Psoas muscle (tissue), 7 donors: ENCODE measurements at regions not wholly inside any gene's neighbourhood (a gene's known extent, or its start where the extent isn't known, plus 50 kb on each side); places are given as distances from the start of the nearest gene placed in this dataset.
A peak's percentile ranks its signal among the peaks of the same experiment; 100 is the strongest.

ENCODE experiments used
- ATAC-seq, 4 donors: fragments of 200-7000 bp; cut with Tn5 transposase; one replicate each; pipeline ENCODE4 v1.9.1; 2020; ENCODE audit warnings: moderate library complexity in 3 of 4, mild to moderate bottlenecking in 2 of 4
- DNase-seq, 2 donors: peaks; one replicate each; pipeline ENCODE4 v3.0.0-alpha.2; 2020
- H3K27ac ChIP-seq: fragments of 200-600 bp; one replicate; pipeline ENCODE4 v1.8.0; 2022
- H3K27me3 ChIP-seq, 3 donors: fragments of 200-600 bp in 1 of 3; one replicate each; pipeline versions ENCODE4 v1.6.1 to v1.8.0; 2013 to 2022; ENCODE audit warnings: low read length in 2 of 3, mild to moderate bottlenecking in 2 of 3, moderate library complexity in 1 of 3; ENCODE audit not compliant: insufficient read depth in 3 of 3
- H3K36me3 ChIP-seq, 2 donors: fragments of 200-600 bp in 1 of 2; one replicate each; pipeline versions ENCODE4 v1.6.1 to v1.8.0; 2013 to 2022; ENCODE audit warnings: low read depth in 1 of 2, mild to moderate bottlenecking in 1 of 2, moderate library complexity in 1 of 2; ENCODE audit not compliant: insufficient read depth in 1 of 2
- H3K4me1 ChIP-seq: fragments of 200-600 bp; one replicate; pipeline ENCODE4 v1.8.0; 2022
- H3K4me3 ChIP-seq: fragments of 200-600 bp; one replicate; pipeline ENCODE4 v1.8.0; 2022; ENCODE audit warnings: mild to moderate bottlenecking
- H3K9me3 ChIP-seq: fragments of 200-600 bp; one replicate; pipeline ENCODE4 v1.8.0; 2022
- WGBS, 3 donors: extraction: QIAGEN DNeasy Blood & Tissue Kit; methylation state at CpG; one replicate each; pipeline versions ENCODE4 v1.1.6 to v1.1.7; 2013; 5-methylcytosine and 5-hydroxymethylcytosine counted together
- intact Hi-C, 2 donors: fragments of 100-400 bp; cut with DNase I; formaldehyde crosslinking; loops; one replicate each; pipeline versions ENCODE4 v1.11.0 to v1.14.2; 2022
- TF ChIP-seq, protein P1 (sequence below): fragments of 200-600 bp; IDR thresholded peaks from one replicate; pipeline ENCODE4 v1.8.0; 2022; ENCODE audit warnings: antibody characterized with exemption
- donor health status: healthy with polysubstance abuse.
- donor health status: DM: no; HTN: no; CAD: no; lungs with moderate emphysema.
- donor health status: Bipolar disorder and iron deficiency.
- donor health status: healthy.
- donor health status: DM: yes; HTN: yes; CAD: no.
- donor health status: DM: no; HTN: no; CAD: no.
- donor health status: DM: yes; HTN: yes; CAD: no.

GRCh38 chr5:173831196-173831914 is 56.8 kb upstream of the CPEB4 start:
- intact Hi-C loops = loop anchor here in 1 of 2 donors (5.0 kb wide), 1 partner anchor 34 kb away; no protein-coding TSS in a partner anchor
- H3K27ac ChIP-seq = no peak overlapping the region
- H3K4me1 ChIP-seq = peaks cover 25% of the 10 kb centered on the region
- H3K36me3 ChIP-seq = no peaks in the 10 kb centered on the region
- H3K27me3 ChIP-seq = no peaks in the 10 kb centered on the region
- WGBS, 3 donors = 93 to 98% (median 94%) methylated on average over 5 of the region's 5 CpGs
- TF ChIP-seq, protein P1, sequence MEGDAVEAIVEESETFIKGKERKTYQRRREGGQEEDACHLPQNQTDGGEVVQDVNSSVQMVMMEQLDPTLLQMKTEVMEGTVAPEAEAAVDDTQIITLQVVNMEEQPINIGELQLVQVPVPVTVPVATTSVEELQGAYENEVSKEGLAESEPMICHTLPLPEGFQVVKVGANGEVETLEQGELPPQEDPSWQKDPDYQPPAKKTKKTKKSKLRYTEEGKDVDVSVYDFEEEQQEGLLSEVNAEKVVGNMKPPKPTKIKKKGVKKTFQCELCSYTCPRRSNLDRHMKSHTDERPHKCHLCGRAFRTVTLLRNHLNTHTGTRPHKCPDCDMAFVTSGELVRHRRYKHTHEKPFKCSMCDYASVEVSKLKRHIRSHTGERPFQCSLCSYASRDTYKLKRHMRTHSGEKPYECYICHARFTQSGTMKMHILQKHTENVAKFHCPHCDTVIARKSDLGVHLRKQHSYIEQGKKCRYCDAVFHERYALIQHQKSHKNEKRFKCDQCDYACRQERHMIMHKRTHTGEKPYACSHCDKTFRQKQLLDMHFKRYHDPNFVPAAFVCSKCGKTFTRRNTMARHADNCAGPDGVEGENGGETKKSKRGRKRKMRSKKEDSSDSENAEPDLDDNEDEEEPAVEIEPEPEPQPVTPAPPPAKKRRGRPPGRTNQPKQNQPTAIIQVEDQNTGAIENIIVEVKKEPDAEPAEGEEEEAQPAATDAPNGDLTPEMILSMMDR = no peak
- no peaks in the 10 kb centered on the region for H3K9me3 ChIP-seq
- ATAC-seq = no peak
- no peak overlapping the region for H3K4me3 ChIP-seq
- DNase-seq = no peak

- Histone ChIP-seq H3K4me1 (peaks cover 25% of the 10 kb centered on the region), H3K36me3 (no peaks in the 10 kb centered on the region), H3K4me3 (no peak overlapping the region), H3K27ac (no peak overlapping the region), H3K9me3 (no peaks in the 10 kb centered on the region), H3K27me3 (no peaks in the 10 kb centered on the region)
- TF ChIP-seq, protein P1 = no peak
- WGBS, 3 donors = 96 to 98% (median 97%) methylated on average over 7 of the region's 7 CpGs
- intact Hi-C loops = loop anchor here in 1 of 2 donors (5.0 kb wide), 1 partner anchor 35 kb away; no protein-coding TSS in a partner anchor
- no peak for ATAC-seq
- no peak for DNase-seq
Measured at GRCh38 chr5:173832386-173832785, 55.8 kb upstream of the CPEB4 start.

GRCh38 chr5:173833196-173833985 is 54.8 kb upstream of the CPEB4 start:
- ATAC-seq = no peak
- WGBS, 3 donors = 22 to 34% (median 32%) methylated on average over 13 of the region's 13 CpGs
- no peak for DNase-seq
- peaks cover 25% of the 10 kb centered on the region for H3K4me1 ChIP-seq
- H3K9me3 ChIP-seq = no peaks in the 10 kb centered on the region
- intact Hi-C loops = loop anchor here in 1 of 2 donors (5.0 kb wide), 1 partner anchor 36 kb away; no protein-coding TSS in a partner anchor
- H3K27ac ChIP-seq = no peak overlapping the region
- H3K4me3 ChIP-seq = no peak overlapping the region
- H3K27me3 ChIP-seq = no peaks in the 10 kb centered on the region
- TF ChIP-seq, protein P1 = no peak
- no peaks in the 10 kb centered on the region for H3K36me3 ChIP-seq

- TF ChIP-seq, protein P1 = no peak
- no peak overlapping the region for H3K4me3 ChIP-seq
- H3K27me3 ChIP-seq = no peaks in the 10 kb centered on the region
- WGBS, 3 donors = 67 to 81% (median 77%) methylated on average over 7 of the region's 7 CpGs
- intact Hi-C loops = loop anchor here (2.0 to 5.0 kb wide), 2 partner anchors 37 to 55 kb away; partner anchors contain the start of gene CPEB4 (in 1 of the 2)
- DNase-seq (no peak), ATAC-seq (peak in 1 of 4 donors; percentile 23)
- H3K9me3 ChIP-seq = no peaks in the 10 kb centered on the region
- H3K36me3 ChIP-seq = no peaks in the 10 kb centered on the region
- peak overlapping the region; percentile 62 for H3K27ac ChIP-seq
- peaks cover 25% of the 10 kb centered on the region for H3K4me1 ChIP-seq
Measured at GRCh38 chr5:173834071-173834771, 53.9 kb upstream of the CPEB4 start.
